GM12801 (cell line): ENCODE measurements at regions not wholly inside any gene's neighbourhood (a gene's known extent, or its start where the extent isn't known, plus 50 kb on each side); places are given as distances from the start of the nearest gene placed in this dataset.

Source experiments
- CTCF ChIP-seq: IDR thresholded peaks from one replicate; pipeline ENCODE4 v1.5.1; 2011; ENCODE audit warnings: control low read depth; ENCODE audit not compliant: insufficient read length; ENCODE audit errors: extremely low read depth

GRCh38 chr6:18958146-18958545 is 571.0 kb downstream of the RNF144B start:
- TF ChIP-seq CTCF: no peak

- no peak for TF ChIP-seq CTCF
These were observed 574.4 kb downstream of the RNF144B start for GRCh38 chr6:18961566-18961965.

- no peak for TF ChIP-seq CTCF
These were observed 575.3 kb downstream of the RNF144B start for GRCh38 chr6:18962361-18962905.

GRCh38 chr6:18963439-18963838 is 576.3 kb downstream of the RNF144B start:
- no peak for TF ChIP-seq CTCF

- TF ChIP-seq CTCF: no peak
These were observed 586.1 kb downstream of the RNF144B start for GRCh38 chr6:18973251-18973650.

- no peak for TF ChIP-seq CTCF
These were observed 588.9 kb downstream of the RNF144B start for GRCh38 chr6:18976091-18976490.

- no peak for TF ChIP-seq CTCF
These were observed 589.8 kb downstream of the RNF144B start for GRCh38 chr6:18976966-18977365.
